ENCODE measurements at regions not wholly inside any gene's neighbourhood (a gene's known extent, or its start where the extent isn't known, plus 50 kb on each side); places are given as distances from the start of the nearest gene placed in this dataset.

- H3K27me3 ChIP-seq (ENCODE audit: insufficient read depth, low read length) = peaks cover 7% of the 10 kb centered on the region
- no peaks in the 10 kb centered on the region for H3K79me2 ChIP-seq (ENCODE audit: insufficient read depth, low read length)
- no peak for DNase-seq (ENCODE audit: insufficient read length, low spot score, missing footprints)
- no peaks in the 10 kb centered on the region for H3K4me1 ChIP-seq (ENCODE audit: insufficient read depth, low read length)
- H3K4me3 ChIP-seq (ENCODE audit: insufficient read depth, low read length) = no peak overlapping the region
- TF ChIP-seq CTCF (IDR thresholded peaks at IDR 0.05; ENCODE audit: extremely low read depth, low read depth, low read length) = no peak
- no peaks in the 10 kb centered on the region for H3K9me3 ChIP-seq (ENCODE audit: low read depth, low read length)
- no peaks in the 10 kb centered on the region for H4K20me1 ChIP-seq (ENCODE audit: insufficient read depth, low read length)
- no peak overlapping the region for H2AFZ ChIP-seq (ENCODE audit: low read length)
- H3K36me3 ChIP-seq (ENCODE audit: insufficient read depth, low read length) = no peaks in the 10 kb centered on the region
- no peak overlapping the region for H3K27ac ChIP-seq (ENCODE audit: low read depth, low read length)
- H3K4me2 ChIP-seq (ENCODE audit: insufficient read depth, low read length) = no peak overlapping the region
Observed at GRCh38 chr12:124162151-124163110, 132.5 kb upstream of the RFLNA start.

- Histone ChIP-seq H3K4me3 (ENCODE audit: insufficient read depth, low read length) (no peak overlapping the region), H3K4me1 (ENCODE audit: insufficient read depth, low read length) (no peaks in the 10 kb centered on the region), H3K9me3 (ENCODE audit: low read depth, low read length) (no peaks in the 10 kb centered on the region), H2AFZ (ENCODE audit: low read length) (no peak overlapping the region), H3K27me3 (ENCODE audit: insufficient read depth, low read length) (no peaks in the 10 kb centered on the region), H4K20me1 (ENCODE audit: insufficient read depth, low read length) (no peaks in the 10 kb centered on the region), H3K36me3 (ENCODE audit: insufficient read depth, low read length) (no peaks in the 10 kb centered on the region), H3K79me2 (ENCODE audit: insufficient read depth, low read length) (no peaks in the 10 kb centered on the region), H3K27ac (ENCODE audit: low read depth, low read length) (no peak overlapping the region), H3K4me2 (ENCODE audit: insufficient read depth, low read length) (no peak overlapping the region)
- DNase-seq (ENCODE audit: insufficient read length, low spot score, missing footprints) = peak; percentile 5
- no peak for TF ChIP-seq CTCF (IDR thresholded peaks at IDR 0.05; ENCODE audit: extremely low read depth, low read depth, low read length)
Observed at GRCh38 chr12:124165695-124166094, 129.2 kb upstream of the RFLNA start.

GRCh38 chr12:124167141-124167540 lies 127.8 kb upstream of the RFLNA start:
- Histone ChIP-seq H2AFZ (ENCODE audit: low read length) (no peak overlapping the region), H3K79me2 (ENCODE audit: insufficient read depth, low read length) (no peaks in the 10 kb centered on the region), H4K20me1 (ENCODE audit: insufficient read depth, low read length) (no peaks in the 10 kb centered on the region), H3K4me2 (ENCODE audit: insufficient read depth, low read length) (no peak overlapping the region), H3K4me1 (ENCODE audit: insufficient read depth, low read length) (no peaks in the 10 kb centered on the region), H3K9me3 (ENCODE audit: low read depth, low read length) (no peaks in the 10 kb centered on the region), H3K27me3 (ENCODE audit: insufficient read depth, low read length) (no peaks in the 10 kb centered on the region), H3K27ac (ENCODE audit: low read depth, low read length) (no peak overlapping the region), H3K36me3 (ENCODE audit: insufficient read depth, low read length) (no peaks in the 10 kb centered on the region), H3K4me3 (ENCODE audit: insufficient read depth, low read length) (no peak overlapping the region)
- DNase-seq (ENCODE audit: insufficient read length, low spot score, missing footprints) = no peak
- no peak for TF ChIP-seq CTCF (IDR thresholded peaks at IDR 0.05; ENCODE audit: extremely low read depth, low read depth, low read length)

GRCh38 chr12:124168016-124168786 lies 126.7 kb upstream of the RFLNA start:
- H3K36me3 ChIP-seq (ENCODE audit: insufficient read depth, low read length) = no peaks in the 10 kb centered on the region
- no peak overlapping the region for H3K27ac ChIP-seq (ENCODE audit: low read depth, low read length)
- no peak overlapping the region for H3K4me3 ChIP-seq (ENCODE audit: insufficient read depth, low read length)
- no peak overlapping the region for H3K4me2 ChIP-seq (ENCODE audit: insufficient read depth, low read length)
- H3K4me1 ChIP-seq (ENCODE audit: insufficient read depth, low read length) = peaks cover 7% of the 10 kb centered on the region
- no peak overlapping the region for H2AFZ ChIP-seq (ENCODE audit: low read length)
- DNase-seq (ENCODE audit: insufficient read length, low spot score, missing footprints) = no peak
- H4K20me1 ChIP-seq (ENCODE audit: insufficient read depth, low read length) = no peaks in the 10 kb centered on the region
- TF ChIP-seq CTCF (IDR thresholded peaks at IDR 0.05; ENCODE audit: extremely low read depth, low read depth, low read length) = no peak
- H3K27me3 ChIP-seq (ENCODE audit: insufficient read depth, low read length) = no peaks in the 10 kb centered on the region
- no peaks in the 10 kb centered on the region for H3K9me3 ChIP-seq (ENCODE audit: low read depth, low read length)
- H3K79me2 ChIP-seq (ENCODE audit: insufficient read depth, low read length) = no peaks in the 10 kb centered on the region
